ENCODE measurements at regions not wholly inside any gene's neighbourhood (a gene's known extent, or its start where the extent isn't known, plus 50 kb on each side); places are given as distances from the start of the nearest gene placed in this dataset.
A peak's percentile ranks its signal among the peaks of the same experiment; 100 is the strongest.

DNA sequence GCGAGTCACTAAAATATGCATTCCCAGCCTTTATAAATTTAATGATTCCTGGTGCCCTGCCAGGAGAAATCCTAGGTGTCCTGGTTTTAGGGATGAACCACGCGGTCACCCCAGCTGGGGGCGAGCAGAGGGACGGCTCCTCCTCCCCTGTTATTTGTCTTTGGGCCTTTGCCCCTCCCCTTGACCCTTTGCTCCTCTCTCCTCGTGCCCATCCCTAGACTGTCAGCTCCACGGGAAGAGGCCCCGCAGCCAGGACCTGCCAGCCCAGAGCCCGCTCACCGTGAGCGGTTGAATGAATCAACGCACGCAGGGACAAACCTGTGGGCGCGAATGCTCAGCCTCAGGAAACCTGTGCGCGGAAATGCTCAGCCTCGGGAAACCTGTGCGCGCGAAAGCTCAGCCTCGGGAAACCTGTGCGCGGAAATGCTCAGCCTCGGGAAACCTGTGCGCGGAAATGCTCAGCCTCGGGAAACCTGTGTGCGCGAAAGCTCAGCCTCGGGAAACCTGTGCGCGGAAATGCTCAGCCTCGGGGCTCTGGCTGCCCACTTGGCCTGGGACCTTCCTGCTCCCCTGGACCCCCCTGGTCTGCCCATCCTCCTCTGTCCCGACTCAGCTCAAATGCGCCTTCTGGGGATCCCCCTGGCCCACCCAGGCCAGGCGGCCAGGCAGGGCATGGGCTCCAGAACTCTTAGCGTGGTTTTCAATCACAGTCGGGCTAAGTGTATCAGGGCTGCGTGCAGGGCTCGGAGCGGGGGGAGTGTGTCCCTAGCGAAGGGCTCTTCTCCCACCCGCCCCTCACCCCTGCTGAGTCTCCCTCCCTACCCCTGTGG lies 140.5 kb upstream of the COL5A1 start:
- no peak overlapping the region for H3K4me3 ChIP-seq (ENCODE audit: low read depth, low read length)
- POLR2A ChIA-PET = interaction anchor here (0.6 to 3.2 kb wide), 2 partner anchors 9 to 101 kb away, joined by 3 to 20 read pairs; no protein-coding TSS in a partner anchor
- DNase-seq (ENCODE audit: low read depth, low spot score) = no peak
- TF ChIP-seq, protein P1, sequence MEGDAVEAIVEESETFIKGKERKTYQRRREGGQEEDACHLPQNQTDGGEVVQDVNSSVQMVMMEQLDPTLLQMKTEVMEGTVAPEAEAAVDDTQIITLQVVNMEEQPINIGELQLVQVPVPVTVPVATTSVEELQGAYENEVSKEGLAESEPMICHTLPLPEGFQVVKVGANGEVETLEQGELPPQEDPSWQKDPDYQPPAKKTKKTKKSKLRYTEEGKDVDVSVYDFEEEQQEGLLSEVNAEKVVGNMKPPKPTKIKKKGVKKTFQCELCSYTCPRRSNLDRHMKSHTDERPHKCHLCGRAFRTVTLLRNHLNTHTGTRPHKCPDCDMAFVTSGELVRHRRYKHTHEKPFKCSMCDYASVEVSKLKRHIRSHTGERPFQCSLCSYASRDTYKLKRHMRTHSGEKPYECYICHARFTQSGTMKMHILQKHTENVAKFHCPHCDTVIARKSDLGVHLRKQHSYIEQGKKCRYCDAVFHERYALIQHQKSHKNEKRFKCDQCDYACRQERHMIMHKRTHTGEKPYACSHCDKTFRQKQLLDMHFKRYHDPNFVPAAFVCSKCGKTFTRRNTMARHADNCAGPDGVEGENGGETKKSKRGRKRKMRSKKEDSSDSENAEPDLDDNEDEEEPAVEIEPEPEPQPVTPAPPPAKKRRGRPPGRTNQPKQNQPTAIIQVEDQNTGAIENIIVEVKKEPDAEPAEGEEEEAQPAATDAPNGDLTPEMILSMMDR (IDR thresholded peaks at IDR 0.05; ENCODE audit: insufficient read depth, low read length, missing control alignments) = no peak
- CTCF ChIA-PET = interaction anchor here (1.0 to 3.1 kb wide), 2 partner anchors 52 to 140 kb away, joined by 4 to 10 read pairs; no protein-coding TSS in a partner anchor

DNA sequence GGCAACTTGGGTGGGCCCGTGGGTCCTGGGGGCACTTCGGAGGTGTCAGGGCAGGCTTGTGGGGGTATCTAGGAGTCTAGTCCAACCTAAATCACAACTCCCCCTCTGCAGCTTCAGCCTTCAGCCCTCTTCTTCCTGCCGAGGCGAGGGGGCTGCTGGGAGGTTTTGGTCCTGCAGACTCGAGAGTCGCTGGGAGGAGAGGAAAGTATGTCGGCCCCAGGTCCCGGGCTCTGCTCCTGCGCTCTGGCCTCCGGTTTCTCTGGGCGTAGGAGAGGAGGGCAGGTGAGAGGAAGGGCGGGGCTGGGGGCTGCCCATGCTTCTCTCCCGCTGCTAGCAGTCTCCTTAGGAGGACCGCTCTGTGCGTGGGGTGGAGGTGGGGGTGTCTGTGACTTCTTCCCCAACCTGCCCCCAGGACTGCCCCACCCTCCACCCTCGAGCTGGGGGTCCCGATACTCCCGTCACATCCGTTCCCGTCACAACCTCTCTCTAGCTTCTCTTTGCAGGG lies 139.8 kb upstream of the COL5A1 start:
- TF ChIP-seq, protein P1 (IDR thresholded peaks at IDR 0.05; ENCODE audit: insufficient read depth, low read length, missing control alignments) = no peak
- ChIA-PET CTCF (interaction anchor here (3.1 kb wide), 1 partner anchor 53 kb away, joined by 10 read pairs; no protein-coding TSS in a partner anchor), POLR2A (interaction anchor here (1.5 to 3.2 kb wide), 3 partner anchors 10 to 141 kb away, joined by 5 to 20 read pairs (median 9); no protein-coding TSS in a partner anchor)
- H3K4me3 ChIP-seq (ENCODE audit: low read depth, low read length) = no peak overlapping the region
- no peak for DNase-seq (ENCODE audit: low read depth, low spot score)

DNA sequence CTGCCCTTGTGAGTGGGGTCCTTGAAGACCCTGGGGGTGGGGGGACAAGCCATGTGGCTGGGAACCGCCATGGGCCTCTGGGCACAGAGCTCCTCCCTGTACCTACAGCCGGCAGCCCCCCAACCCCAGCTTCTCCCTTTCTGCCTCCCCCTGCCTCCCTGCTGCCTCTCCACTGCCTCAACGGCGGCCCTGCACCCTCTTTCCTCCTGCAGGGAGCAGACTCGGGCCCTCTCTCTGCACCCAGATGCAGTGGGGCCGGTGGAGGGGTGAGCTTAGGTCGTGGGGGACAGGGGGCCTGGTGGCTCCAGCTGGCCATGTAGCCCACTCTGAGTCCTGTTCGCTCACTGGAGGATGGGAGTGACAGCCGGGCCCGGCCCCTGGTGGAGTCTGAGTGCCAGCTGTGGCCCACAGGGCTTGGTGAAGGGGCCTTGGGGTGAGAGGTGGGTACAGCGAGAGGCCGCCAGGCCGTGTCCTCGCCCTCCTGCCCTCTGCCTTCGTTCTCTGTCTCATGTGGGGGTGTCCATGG lies 139.3 kb upstream of the COL5A1 start:
- ChIA-PET POLR2A (interaction anchor here (0.7 to 3.2 kb wide), 10 partner anchors 10 to 160 kb away, joined by 3 to 20 read pairs (median 6); no protein-coding TSS in a partner anchor), CTCF (interaction anchor here (1.0 to 3.1 kb wide), 6 partner anchors 10 to 331 kb away, joined by 3 to 10 read pairs (median 4); no protein-coding TSS in a partner anchor)
- no peak overlapping the region for H3K4me3 ChIP-seq (ENCODE audit: low read depth, low read length)
- TF ChIP-seq, protein P1 (IDR thresholded peaks at IDR 0.05; ENCODE audit: insufficient read depth, low read length, missing control alignments) = no peak
- DNase-seq (ENCODE audit: low read depth, low spot score) = no peak

DNA sequence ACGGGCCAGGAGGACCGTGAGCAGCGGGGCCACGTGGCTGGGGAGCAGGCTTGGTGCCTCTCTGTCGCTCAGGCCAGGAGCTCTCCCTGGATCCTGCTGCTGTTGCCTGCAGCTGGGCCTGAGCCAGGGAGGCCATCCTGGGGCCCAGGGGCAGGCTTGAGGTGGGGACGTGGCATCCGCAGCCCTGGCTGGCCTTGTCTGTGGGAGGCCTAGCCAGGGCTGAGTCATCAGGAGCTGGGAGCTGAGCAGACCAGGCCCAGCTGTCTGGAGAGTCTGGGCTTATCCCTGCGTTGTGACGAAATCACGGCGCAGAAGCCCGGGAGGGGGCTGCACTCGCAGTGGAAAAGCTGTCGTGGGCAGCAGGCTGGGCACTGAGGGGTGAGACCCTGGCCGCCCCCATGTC lies 138.8 kb upstream of the COL5A1 start:
- TF ChIP-seq, protein P1 (IDR thresholded peaks at IDR 0.05; ENCODE audit: insufficient read depth, low read length, missing control alignments) = no peak
- H3K4me3 ChIP-seq (ENCODE audit: low read depth, low read length) = no peak overlapping the region
- peak; percentile 96 for DNase-seq (ENCODE audit: low read depth, low spot score)
- ChIA-PET POLR2A (interaction anchor here (0.7 to 3.2 kb wide), 13 partner anchors 11 to 174 kb away, joined by 3 to 20 read pairs (median 4); no protein-coding TSS in a partner anchor), CTCF (interaction anchor here (1.0 to 3.1 kb wide), 7 partner anchors 9 to 332 kb away, joined by 3 to 10 read pairs (median 4); no protein-coding TSS in a partner anchor)

DNA sequence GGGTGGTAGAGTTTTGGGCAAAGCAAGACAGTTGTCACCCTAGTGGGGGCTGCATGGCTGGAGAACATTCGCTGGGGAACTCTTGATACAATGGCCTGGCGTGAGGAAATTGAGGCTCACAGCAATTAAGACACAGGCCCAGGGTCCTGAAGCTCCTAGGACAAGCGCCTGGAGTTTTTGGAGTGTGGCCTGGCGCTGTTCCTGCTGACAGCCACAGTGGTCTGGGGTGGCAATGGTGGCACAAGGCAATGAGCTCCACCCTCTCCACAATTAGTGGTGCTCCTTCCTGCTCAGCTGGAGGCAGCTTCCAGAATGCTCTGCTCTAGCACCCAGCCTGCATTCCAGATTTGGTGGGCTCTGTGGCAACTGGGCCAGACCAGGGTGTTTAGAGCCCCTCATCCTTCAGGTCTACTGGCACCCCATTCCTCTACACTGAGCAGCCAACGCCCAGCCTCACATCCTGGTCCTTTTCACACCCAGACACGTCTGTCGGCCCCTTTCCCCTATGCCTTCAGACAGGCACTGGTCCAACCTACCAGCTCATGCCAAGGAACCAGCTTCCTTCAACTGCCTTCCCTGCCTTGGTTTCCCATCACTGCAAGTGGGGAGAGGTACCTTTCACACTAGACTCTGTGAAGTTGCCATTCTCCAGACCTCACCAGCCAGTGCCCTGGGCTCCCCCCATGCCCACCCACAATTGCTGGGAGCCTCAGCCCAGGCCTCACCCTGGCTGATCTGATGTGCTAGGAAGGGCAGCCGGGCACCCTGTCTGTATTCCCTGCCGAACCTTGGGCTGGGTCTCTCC lies 138.1 kb upstream of the COL5A1 start:
- POLR2A ChIA-PET = interaction anchor here (0.8 to 3.2 kb wide), 11 partner anchors 11 to 174 kb away, joined by 3 to 20 read pairs (median 5); no protein-coding TSS in a partner anchor
- DNase-seq (ENCODE audit: low read depth, low spot score) = no peak
- TF ChIP-seq, protein P1 (IDR thresholded peaks at IDR 0.05; ENCODE audit: insufficient read depth, low read length, missing control alignments) = no peak

More for the DNA sequence above, 138.1 kb upstream of the COL5A1 start:
- CTCF ChIA-PET = interaction anchor here (1.0 to 3.1 kb wide), 7 partner anchors 9 to 333 kb away, joined by 3 to 10 read pairs (median 4); no protein-coding TSS in a partner anchor
- no peak overlapping the region for H3K4me3 ChIP-seq (ENCODE audit: low read depth, low read length)
